HepG2 (cell line): ENCODE measurements at regions not wholly inside any gene's neighbourhood (a gene's known extent, or its start where the extent isn't known, plus 50 kb on each side); places are given as distances from the start of the nearest gene placed in this dataset.

Experiments
- ATAC-seq: fragments of 200-7000 bp; cut with Tn5 transposase; 3 replicates; pipeline ENCODE4 v1.9.1; 2020; ENCODE audit warnings: mild to moderate bottlenecking, moderate library complexity
- BruUV-seq: library from RNA; stranded (reverse); fragments of 400-500 nt; replicated peaks from 2 replicates; lab custom pipeline; 2021; lab: Mats Ljungman, UMichigan
- CTCF ChIA-PET: fragments of 300-600 bp; formaldehyde crosslinking; extraction: SDS; loops from one replicate; lab custom pipeline; 2021; ENCODE audit warnings: low total read pairs, inconsistent platforms, low intra/inter-chr PET ratio; lab: Yijun Ruan, JAX
- POLR2A ChIA-PET: fragments of 350-600 bp; sonication (Branson Sonifier 250); formaldehyde crosslinking; loops from one replicate; lab custom pipeline; 2020; ENCODE audit warnings: antibody characterized with exemption, inconsistent platforms; lab: Yijun Ruan, JAX
- DNase-seq: peaks from one replicate; pipeline ENCODE4 v3.0.0-alpha.2; 2015; ENCODE audit warnings: low spot score
- FAIRE-seq: peaks from 3 replicates; lab custom pipeline; 2011; peaks lifted over from hg19 to GRCh38; lab: Jason Lieb, UNC
- H2AFZ ChIP-seq: one replicate; pipeline ENCODE4 v1.6.1; 2011; ENCODE audit warnings: low read length, inconsistent platforms
- H3K27ac ChIP-seq: fragments of 300-600 bp; 3 replicates; pipeline ENCODE4 v1.8.0; 2011; ENCODE audit warnings: mixed run types, mild to moderate bottlenecking, mixed read lengths, low read length, inconsistent platforms; ENCODE audit not compliant: insufficient read depth; ENCODE audit errors: extremely low read length
- H3K27me3 ChIP-seq, 2 experiments: fragments of 200-600 bp in 1 of 2; 2 replicates in 1 of 2; 3 replicates in 1 of 2; pipeline versions ENCODE4 v1.6.0 to v1.8.0; 2011; ENCODE audit warnings: low read length in 2 of 2, mild to moderate bottlenecking in 2 of 2, moderate library complexity in 2 of 2, inconsistent platforms in 1 of 2; ENCODE audit not compliant: insufficient read depth in 2 of 2, control insufficient read depth in 1 of 2
- H3K36me3 ChIP-seq, 2 experiments: fragments of 200-600 bp in 1 of 2; replicated peaks in 1 of 2; 2 replicates in 1 of 2; 3 replicates in 1 of 2; pipeline versions ENCODE4 v1.5.1 to v1.8.0; 2011; ENCODE audit warnings: low read length in 2 of 2, inconsistent platforms in 1 of 2; ENCODE audit not compliant: insufficient read depth in 2 of 2, control insufficient read depth in 1 of 2
- H3K4me1 ChIP-seq: 2 replicates; pipeline ENCODE4 v1.5.1; 2012; ENCODE audit warnings: low read length, inconsistent platforms; ENCODE audit not compliant: insufficient read depth
- H3K4me2 ChIP-seq: 2 replicates; pipeline ENCODE4 v1.6.0; 2011; ENCODE audit warnings: low read depth, low read length, inconsistent platforms
- H3K4me3 ChIP-seq, 3 experiments: fragments of 200-600 bp in 1 of 3; sonication (generic), shearing (Covaris generic) in 1 of 3; replicated peaks in 1 of 3; 2 replicates each; pipeline ENCODE4 v1.5.1; 2011 to 2016; ENCODE audit warnings: low read length in 3 of 3, inconsistent platforms in 2 of 3, low read depth in 2 of 3, mild to moderate bottlenecking in 2 of 3, control low read depth in 1 of 3, mixed read lengths in 1 of 3; ENCODE audit not compliant: insufficient read depth in 1 of 3
- H3K79me2 ChIP-seq: one replicate; pipeline ENCODE4 v1.6.1; 2011; ENCODE audit warnings: low read length, inconsistent platforms; ENCODE audit not compliant: insufficient read depth
- H3K9ac ChIP-seq: 2 replicates; pipeline ENCODE4 v1.6.0; 2011; ENCODE audit warnings: mild to moderate bottlenecking, low read depth, low read length, inconsistent platforms; ENCODE audit not compliant: insufficient read depth
- H3K9me3 ChIP-seq: 2 replicates; pipeline ENCODE4 v1.5.1; 2012; ENCODE audit warnings: mild to moderate bottlenecking, low read length
- H4K20me1 ChIP-seq: 2 replicates; pipeline ENCODE4 v1.6.0; 2011; ENCODE audit warnings: inconsistent platforms, mild to moderate bottlenecking, low read length, moderate library complexity; ENCODE audit not compliant: insufficient read depth
- AKAP8 ChIP-seq: sonication (generic); formaldehyde crosslinking; IDR thresholded peaks from 2 replicates; pipeline ENCODE4 v1.5.1; 2020; ENCODE audit warnings: mild to moderate bottlenecking, missing genetic modification reagents
- DBP ChIP-seq: sonication (generic); formaldehyde crosslinking; IDR thresholded peaks from 2 replicates; pipeline ENCODE4 v1.4.0; 2020; ENCODE audit warnings: missing genetic modification reagents; ENCODE audit errors: not compliant biosample characterization
- DNMT1 ChIP-seq: sonication (generic); formaldehyde crosslinking; IDR thresholded peaks from 2 replicates; pipeline ENCODE4 v1.5.1; 2020; ENCODE audit warnings: mild to moderate bottlenecking, missing genetic modification reagents
- ETV6 ChIP-seq: sonication (generic); formaldehyde crosslinking; conservative IDR thresholded peaks from 2 replicates; pipeline ENCODE4 v1.4.0; 2020; ENCODE audit warnings: missing genetic modification reagents
- GATAD1 ChIP-seq: IDR thresholded peaks from 2 replicates; pipeline ENCODE4 v1.6.1; 2016; ENCODE audit warnings: missing genetic modification reagents, missing compliant biosample characterization
- GZF1 ChIP-seq: sonication (generic); formaldehyde crosslinking; IDR thresholded peaks from 2 replicates; pipeline ENCODE4 v1.5.1; 2020; ENCODE audit warnings: mild to moderate bottlenecking, missing genetic modification reagents
- HDAC6 ChIP-seq: fragments of 200-600 bp; sonication (generic); IDR thresholded peaks from 2 replicates; pipeline ENCODE4 v1.7.0; 2017; ENCODE audit warnings: mild to moderate bottlenecking, antibody characterized with exemption, low read length, low read depth
- HNRNPH1 ChIP-seq: fragments of 200-400 bp; formaldehyde crosslinking; optimal IDR thresholded peaks from 2 replicates; pipeline ENCODE3; 2017; ENCODE audit warnings: mild to moderate bottlenecking, low read depth, low read length
- HOXA3 ChIP-seq: sonication (generic); formaldehyde crosslinking; IDR thresholded peaks from 2 replicates; pipeline ENCODE4 v1.5.0; 2020; ENCODE audit warnings: missing genetic modification reagents
- JUN ChIP-seq: sonication (generic); formaldehyde crosslinking; IDR thresholded peaks from 2 replicates; pipeline ENCODE4 v1.4.0; 2020; ENCODE audit warnings: mild to moderate bottlenecking, missing genetic modification reagents
- SSRP1 ChIP-seq: IDR thresholded peaks from 2 replicates; pipeline ENCODE4 v1.6.1; 2016; ENCODE audit warnings: control low read depth
- TRIM24 ChIP-seq: sonication (generic); formaldehyde crosslinking; IDR thresholded peaks from 2 replicates; pipeline ENCODE4 v1.8.0; 2022; ENCODE audit warnings: mild to moderate bottlenecking, missing genetic modification reagents
- ZNF564 ChIP-seq: sonication (generic); formaldehyde crosslinking; IDR thresholded peaks from 2 replicates; pipeline ENCODE4 v1.8.1; 2023; ENCODE audit warnings: mild to moderate bottlenecking, missing genetic modification reagents
- ZNF768 ChIP-seq: sonication (generic); formaldehyde crosslinking; IDR thresholded peaks from 2 replicates; pipeline ENCODE4 v1.4.0; 2020; ENCODE audit warnings: missing genetic modification reagents
- ZNF850 ChIP-seq: sonication (generic); formaldehyde crosslinking; conservative IDR thresholded peaks from 2 replicates; pipeline ENCODE4 v1.9.0; 2021; ENCODE audit warnings: mild to moderate bottlenecking, missing genetic modification reagents
- ZUFSP ChIP-seq: sonication (generic); formaldehyde crosslinking; IDR thresholded peaks from 2 replicates; pipeline ENCODE4 v1.9.0; 2021; ENCODE audit warnings: missing genetic modification reagents, mild to moderate bottlenecking, borderline replicate concordance
- WGBS: methylation state at CpG from one replicate; pipeline ENCODE4 v1.1.6; 2017; ENCODE audit warnings: low lambda C conversion rate; 5-methylcytosine and 5-hydroxymethylcytosine counted together
- in situ Hi-C: cut with HindIII; loops from 2 replicates; pipeline ENCODE4 v1.10.0; 2017; ENCODE audit warnings: low pct_unique_long_range_greater_than_20kb; ENCODE audit not compliant: extremely low pct_ligation_motif_present
- intact Hi-C: fragments of 100-400 bp; cut with micrococcal nuclease; formaldehyde crosslinking; loops from one replicate; pipeline ENCODE4 v1.10.0; 2022; ENCODE audit not compliant: unreplicated experiment

DNA sequence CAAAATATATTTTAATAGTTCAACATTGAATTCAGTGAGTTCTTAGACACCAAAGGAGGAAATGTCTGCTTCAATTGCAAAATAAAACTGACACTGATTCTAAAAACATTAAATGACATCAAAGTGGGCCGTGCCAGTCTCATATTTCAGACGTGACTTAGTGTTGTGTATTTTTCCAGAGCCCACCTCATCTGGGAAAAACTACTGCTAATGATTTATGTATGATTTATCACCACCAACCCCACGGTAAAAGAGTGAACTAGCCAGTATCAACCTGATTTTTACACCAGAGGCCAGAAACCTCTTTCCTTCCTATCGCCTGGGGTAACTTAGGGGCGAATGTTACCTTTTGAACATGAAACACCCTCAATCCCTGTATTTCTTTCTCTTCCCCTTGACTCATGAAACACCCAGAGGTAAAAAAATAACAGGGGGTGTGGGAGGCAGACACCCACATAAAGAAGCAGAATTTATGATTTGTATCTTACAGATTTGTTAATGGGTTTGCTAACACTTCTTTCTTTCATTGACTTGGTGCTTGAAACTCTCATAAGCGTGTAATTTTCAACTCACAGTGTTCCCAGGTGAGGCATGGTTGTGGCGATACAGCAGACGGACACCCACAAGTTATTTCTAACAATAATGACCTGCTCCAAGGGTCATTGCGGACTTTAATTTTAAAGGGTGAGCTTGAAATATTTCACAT lies 56.4 kb upstream of the FANCC start:
- H3K27ac ChIP-seq, result no peak overlapping the region

More for the DNA sequence above, 56.4 kb upstream of the FANCC start:
- CTCF ChIA-PET, result no interaction called here
- Histone ChIP-seq H4K20me1 (no peaks in the 10 kb centered on the region), H3K79me2 (no peaks in the 10 kb centered on the region), H3K27me3 (0 out of 5 replicates have a peak, but pooled peaks cover 0 to 1% of the 10 kb centered on the region in 2 experiments), H3K9ac (no peak overlapping the region), H2AFZ (no peak overlapping the region), H3K9me3 (no peaks in the 10 kb centered on the region), H3K36me3 (no peaks in the 10 kb centered on the region), H3K4me1 (no peaks in the 10 kb centered on the region), H3K4me3 (no peak overlapping the region), H3K4me2 (no peak overlapping the region)
- TF ChIP-seq GZF1 (CRISPR knock-in tag), result no peak
- no peak for TF ChIP-seq ZUFSP
- no peak for TF ChIP-seq AKAP8 (CRISPR knock-in tag)
- no peak for TF ChIP-seq TRIM24 (CRISPR knock-in tag)
- no peak for TF ChIP-seq ZNF850 (CRISPR knock-in tag)
- no peak for TF ChIP-seq JUN (CRISPR knock-in tag)
- TF ChIP-seq SSRP1 (CRISPR knock-in tag), result no peak
- no peak for TF ChIP-seq HNRNPH1
- no peak for TF ChIP-seq ZNF564 (CRISPR knock-in tag)
- TF ChIP-seq DNMT1, result no peak
- no peak for TF ChIP-seq GATAD1
- TF ChIP-seq ZNF768 (CRISPR knock-in tag), result no peak
- TF ChIP-seq DBP, result no peak
- no peak for TF ChIP-seq HDAC6
- TF ChIP-seq ETV6, result no peak
- TF ChIP-seq HOXA3 (CRISPR knock-in tag), result no peak
- no TSS peak for BruUV-seq
- intact Hi-C loops, result no loop called here
- 59% methylated on average over 9 of the region's 9 CpGs for WGBS
- in situ Hi-C loops, result no loop called here
- DNase-seq (no peak), FAIRE-seq (no peak), ATAC-seq (no peak)
- POLR2A ChIA-PET, result no interaction called here
